GM18505 (cell line): ENCODE measurements at regions not wholly inside any gene's neighbourhood (a gene's known extent, or its start where the extent isn't known, plus 50 kb on each side); places are given as distances from the start of the nearest gene placed in this dataset.
"Not testable (repeated sequence)": the region's sequence is repeated elsewhere in the genome, so short reads cannot be mapped to it uniquely, and the experiment has no call there.

Experiments used
- ATAC-seq: cut with Tn5 transposase; IDR thresholded peaks from one replicate; pipeline ENCODE4 v1.9.1; 2021; ENCODE audit not compliant: unreplicated experiment
- POLR2A ChIP-seq: IDR thresholded peaks from 4 replicates; pipeline ENCODE4 v1.6.1; 2011; ENCODE audit warnings: borderline replicate concordance; ENCODE audit not compliant: insufficient read depth, insufficient read length; ENCODE audit errors: extremely low read depth

GRCh38 chr12:97659117-97659880 lies 196.7 kb downstream of the RMST start:
- no peak for TF ChIP-seq POLR2A
- ATAC-seq: no peak

- no peak for ATAC-seq
- no peak for TF ChIP-seq POLR2A
Measured at GRCh38 chr12:97666263-97666662, 203.7 kb downstream of the RMST start.

GRCh38 chr12:97672870-97673269 lies 210.3 kb downstream of the RMST start:
- TF ChIP-seq POLR2A: no peak
- ATAC-seq: no peak

- TF ChIP-seq POLR2A: no peak
- no peak for ATAC-seq
Measured at GRCh38 chr12:97680751-97681150, 218.1 kb downstream of the RMST start.

GRCh38 chr12:97681612-97682504 lies 219.3 kb downstream of the RMST start:
- TF ChIP-seq POLR2A: no peak
- peak; percentile 91 for ATAC-seq

- TF ChIP-seq POLR2A: no peak
Measured at GRCh38 chr12:97685360-97685759, 222.8 kb downstream of the RMST start.

GRCh38 chr12:97701901-97702300 lies 239.3 kb downstream of the RMST start:
- no peak for ATAC-seq
- no peak for TF ChIP-seq POLR2A

More at GRCh38 chr12:97685360-97685759, 222.8 kb downstream of the RMST start:
- no peak for ATAC-seq

- TF ChIP-seq POLR2A: no peak
- no peak for ATAC-seq
Measured at GRCh38 chr12:97711392-97711791, 248.8 kb downstream of the RMST start.

- no peak for TF ChIP-seq POLR2A
- no peak for ATAC-seq
Measured at GRCh38 chr12:97713270-97713669, 250.7 kb downstream of the RMST start.

GRCh38 chr12:97714107-97714563 lies 251.5 kb downstream of the RMST start:
- no peak for TF ChIP-seq POLR2A
- no peak for ATAC-seq

GRCh38 chr12:97716356-97716755 lies 253.8 kb downstream of the RMST start:
- no peak for ATAC-seq
- no peak for TF ChIP-seq POLR2A

GRCh38 chr12:97723801-97724200 lies 261.2 kb downstream of the RMST start:
- ATAC-seq: not testable (repeated sequence)

GRCh38 chr12:97745406-97746101 lies 282.9 kb downstream of the RMST start:
- ATAC-seq: no peak
- no peak for TF ChIP-seq POLR2A
